Caco-2 (cell line): ENCODE measurements at regions not wholly inside any gene's neighbourhood (a gene's known extent, or its start where the extent isn't known, plus 50 kb on each side); places are given as distances from the start of the nearest gene placed in this dataset.

Experiments
- BruUV-seq: library from RNA; stranded (reverse); fragments of 400-500 nt; replicated peaks from 2 replicates; lab custom pipeline; 2021; lab: Mats Ljungman, UMichigan
- CTCF ChIA-PET: fragments of 300-600 bp; sonication (Branson Sonifier 250); formaldehyde crosslinking; loops from one replicate; lab custom pipeline; 2022; ENCODE audit warnings: antibody characterized with exemption; lab: Charles Lee
- POLR2A ChIA-PET: fragments of 300-600 bp; sonication (Branson Sonifier 250); formaldehyde crosslinking; loops from one replicate; lab custom pipeline; 2022; ENCODE audit warnings: antibody characterized with exemption; lab: Charles Lee
- DNase-seq, 2 experiments: peaks; one replicate each; pipeline versions ENCODE4 v3.0.0 to v3.0.0-alpha.2; 2020 to 2022
- H3K27me3 ChIP-seq: replicated peaks from 2 replicates; pipeline ENCODE4 v1.6.0; 2011; ENCODE audit warnings: low read length; ENCODE audit not compliant: control insufficient read depth, insufficient read depth
- H3K36me3 ChIP-seq: 2 replicates; pipeline ENCODE4 v1.5.1; 2011; ENCODE audit warnings: low read length; ENCODE audit not compliant: control insufficient read depth, insufficient read depth
- H3K4me1 ChIP-seq: fragments of 250-450 bp; sonication (Bioruptor Pico); 2 replicates; pipeline ENCODE4 v1.5.1; 2020; ENCODE audit warnings: mild to moderate bottlenecking
- H3K4me3 ChIP-seq: 2 replicates; pipeline ENCODE4 v1.5.1; 2011; ENCODE audit warnings: low read depth, mild to moderate bottlenecking, control low read depth, low read length
- H3K9me3 ChIP-seq: fragments of 250-450 bp; sonication (Bioruptor Pico); 2 replicates; pipeline ENCODE4 v1.5.1; 2020; ENCODE audit warnings: mild to moderate bottlenecking, moderate library complexity
- H3K27ac Mint-ChIP-seq: one replicate; pipeline ENCODE4 v1.8.0; 2022; ENCODE audit warnings: mixed read lengths; ENCODE audit not compliant: unreplicated experiment
- H3K27me3 Mint-ChIP-seq: one replicate; pipeline ENCODE4 v1.8.0; 2022; ENCODE audit warnings: mixed read lengths; ENCODE audit not compliant: insufficient read depth, unreplicated experiment
- H3K36me3 Mint-ChIP-seq: one replicate; pipeline ENCODE4 v1.8.0; 2022; ENCODE audit warnings: mild to moderate bottlenecking, mixed read lengths; ENCODE audit not compliant: insufficient read depth, unreplicated experiment
- H3K4me1 Mint-ChIP-seq: one replicate; pipeline ENCODE4 v1.8.0; 2022; ENCODE audit warnings: low read depth, mixed read lengths; ENCODE audit not compliant: unreplicated experiment
- H3K4me3 Mint-ChIP-seq: one replicate; pipeline ENCODE4 v1.8.0; 2022; ENCODE audit warnings: mild to moderate bottlenecking, moderate library complexity, mixed read lengths; ENCODE audit not compliant: unreplicated experiment
- H3K9me3 Mint-ChIP-seq: one replicate; pipeline ENCODE4 v1.8.0; 2022; ENCODE audit warnings: mixed read lengths; ENCODE audit not compliant: unreplicated experiment
- intact Hi-C: fragments of 100-400 bp; cut with micrococcal nuclease; formaldehyde crosslinking; loops from one replicate; pipeline ENCODE4 v1.10.0; 2022; ENCODE audit not compliant: unreplicated experiment
- TF ChIP-seq, protein P1 (sequence below), 2 experiments: fragments of 200-600 bp in 1 of 2; IDR thresholded peaks; 1 replicate in 1 of 2; 2 replicates in 1 of 2; pipeline versions ENCODE4 v1.5.1 to v1.8.0; 2011 to 2022; ENCODE audit warnings: antibody characterized with exemption in 1 of 2, control low read depth in 1 of 2, inconsistent platforms in 1 of 2, low read depth in 1 of 2, low read length in 1 of 2, mild to moderate bottlenecking in 1 of 2, moderate library complexity in 1 of 2; ENCODE audit not compliant: insufficient read depth in 1 of 2, severe bottlenecking in 1 of 2, unreplicated experiment in 1 of 2

DNA sequence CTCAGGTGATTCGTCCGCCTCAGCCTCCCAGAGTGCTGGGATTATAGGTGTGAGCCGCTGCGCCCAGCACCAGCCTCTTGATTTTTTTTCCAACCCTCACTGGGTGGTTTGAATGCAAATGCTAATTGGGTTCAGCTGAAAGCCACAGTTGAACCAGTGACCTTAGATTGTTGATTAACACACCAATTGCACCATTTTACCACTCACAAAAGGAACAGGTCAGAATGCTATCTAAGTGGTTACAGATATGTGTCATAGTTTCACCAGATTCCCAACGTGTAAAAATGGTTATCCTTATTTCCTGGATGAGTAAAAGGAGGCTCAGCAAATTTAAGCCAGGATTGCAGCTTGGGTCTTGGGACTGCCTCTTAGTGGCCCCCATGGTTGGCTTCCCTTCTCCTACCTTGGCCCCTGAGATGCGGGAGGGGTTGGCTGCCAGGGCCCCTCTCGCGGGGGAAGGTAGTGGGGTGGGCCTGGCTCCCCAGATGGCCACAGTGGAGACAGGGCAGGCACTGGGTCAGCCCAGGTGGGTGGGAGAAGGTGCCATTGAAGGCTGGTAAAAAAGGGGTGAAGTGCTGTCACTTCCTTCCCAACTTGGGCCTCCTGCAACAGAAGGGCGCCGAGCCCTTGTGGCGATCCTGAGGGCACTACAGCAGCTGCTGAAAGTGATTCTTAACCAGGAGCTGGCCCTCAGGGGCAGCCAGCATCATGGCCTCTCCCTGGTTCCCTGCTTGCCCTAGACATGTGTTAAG, 164.9 kb upstream of the HAAO start:
- peaks cover 51% of the 10 kb centered on the region for H3K4me1 ChIP-seq
- H3K4me3 Mint-ChIP-seq = no peak overlapping the region
- H3K4me3 ChIP-seq = no peak overlapping the region
- no peaks in the 10 kb centered on the region for H3K27me3 Mint-ChIP-seq
- H3K9me3 Mint-ChIP-seq = no peaks in the 10 kb centered on the region
- DNase-seq = peak; percentile 50 to 71
- no peak overlapping the region for H3K27ac Mint-ChIP-seq
- no TSS peak for BruUV-seq
- intact Hi-C loops = loop anchor here (1.0 kb wide), 2 partner anchors 17 to 42 kb away; no protein-coding TSS in a partner anchor
- POLR2A ChIA-PET = interaction anchor here (1.2 kb wide), 1 partner anchor 17 kb away, joined by 3 read pairs; no protein-coding TSS in a partner anchor
- CTCF ChIA-PET = interaction anchor here (1.0 kb wide), 1 partner anchor 21 kb away, joined by 3 read pairs; no protein-coding TSS in a partner anchor
- TF ChIP-seq, protein P1, sequence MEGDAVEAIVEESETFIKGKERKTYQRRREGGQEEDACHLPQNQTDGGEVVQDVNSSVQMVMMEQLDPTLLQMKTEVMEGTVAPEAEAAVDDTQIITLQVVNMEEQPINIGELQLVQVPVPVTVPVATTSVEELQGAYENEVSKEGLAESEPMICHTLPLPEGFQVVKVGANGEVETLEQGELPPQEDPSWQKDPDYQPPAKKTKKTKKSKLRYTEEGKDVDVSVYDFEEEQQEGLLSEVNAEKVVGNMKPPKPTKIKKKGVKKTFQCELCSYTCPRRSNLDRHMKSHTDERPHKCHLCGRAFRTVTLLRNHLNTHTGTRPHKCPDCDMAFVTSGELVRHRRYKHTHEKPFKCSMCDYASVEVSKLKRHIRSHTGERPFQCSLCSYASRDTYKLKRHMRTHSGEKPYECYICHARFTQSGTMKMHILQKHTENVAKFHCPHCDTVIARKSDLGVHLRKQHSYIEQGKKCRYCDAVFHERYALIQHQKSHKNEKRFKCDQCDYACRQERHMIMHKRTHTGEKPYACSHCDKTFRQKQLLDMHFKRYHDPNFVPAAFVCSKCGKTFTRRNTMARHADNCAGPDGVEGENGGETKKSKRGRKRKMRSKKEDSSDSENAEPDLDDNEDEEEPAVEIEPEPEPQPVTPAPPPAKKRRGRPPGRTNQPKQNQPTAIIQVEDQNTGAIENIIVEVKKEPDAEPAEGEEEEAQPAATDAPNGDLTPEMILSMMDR (IDR thresholded peaks at IDR 0.05; ENCODE audit: insufficient read depth in 1 of 2, low read depth in 1 of 2, low read length in 1 of 2, severe bottlenecking in 1 of 2, unreplicated experiment in 1 of 2) = no peak
- peaks cover 4% of the 10 kb centered on the region for H3K36me3 Mint-ChIP-seq
- H3K4me1 Mint-ChIP-seq = peaks cover 19% of the 10 kb centered on the region
- H3K9me3 ChIP-seq = no peaks in the 10 kb centered on the region
- H3K27me3 ChIP-seq = no peaks in the 10 kb centered on the region
- H3K36me3 ChIP-seq = no peaks in the 10 kb centered on the region

DNA sequence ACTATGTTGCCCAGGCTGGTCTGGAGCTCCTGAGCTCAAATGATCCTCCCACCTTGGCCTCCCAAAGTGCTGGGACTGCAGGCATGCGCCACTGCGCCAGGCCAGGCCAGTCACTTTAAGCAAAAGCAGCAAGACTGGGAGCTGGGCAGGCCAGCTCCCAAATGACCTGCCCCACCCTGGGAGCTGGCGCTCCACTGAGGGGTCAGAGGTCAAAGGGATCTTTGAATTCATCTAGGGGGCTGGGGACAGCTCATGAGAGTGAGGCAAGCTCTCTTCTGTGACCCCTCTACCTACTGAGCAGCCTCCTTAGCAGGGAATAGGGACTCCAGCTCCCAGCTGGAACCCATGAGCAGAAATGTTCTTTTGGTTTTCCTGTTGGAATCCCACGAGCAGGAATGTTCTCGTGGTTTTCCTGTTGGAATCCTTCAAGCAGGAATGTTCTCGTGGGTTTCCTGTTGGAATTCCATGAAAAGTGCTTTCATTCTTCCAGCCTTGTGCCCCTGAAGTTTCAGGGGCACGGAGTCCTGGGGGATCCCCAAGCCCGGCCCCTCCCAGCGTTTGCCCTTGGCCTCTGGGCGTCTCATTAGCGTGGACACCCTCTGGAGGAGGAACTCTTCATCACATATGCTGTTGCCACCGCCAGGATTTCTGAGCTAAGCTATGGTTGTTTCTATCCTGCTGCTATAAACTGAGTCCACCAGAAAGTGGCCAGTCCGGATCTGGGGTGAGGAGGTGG, 162.0 kb upstream of the HAAO start:
- no TSS peak for BruUV-seq
- H3K27me3 ChIP-seq = no peaks in the 10 kb centered on the region
- ChIA-PET POLR2A (no interaction called here), CTCF (interaction anchor here (1.0 kb wide), 1 partner anchor 20 kb away, joined by 5 read pairs; no protein-coding TSS in a partner anchor)
- no peak overlapping the region for H3K4me3 ChIP-seq
- TF ChIP-seq, protein P1 (IDR thresholded peaks at IDR 0.05; ENCODE audit: insufficient read depth in 1 of 2, low read depth in 1 of 2, low read length in 1 of 2, severe bottlenecking in 1 of 2, unreplicated experiment in 1 of 2) = no peak
- H3K9me3 ChIP-seq = no peaks in the 10 kb centered on the region
- Mint-ChIP-seq H3K36me3 (peaks cover 4% of the 10 kb centered on the region), H3K4me3 (no peak overlapping the region), H3K27ac (no peak overlapping the region), H3K4me1 (peaks cover 40% of the 10 kb centered on the region), H3K27me3 (no peaks in the 10 kb centered on the region), H3K9me3 (no peaks in the 10 kb centered on the region)
- peaks cover 75% of the 10 kb centered on the region for H3K4me1 ChIP-seq
- no peak for DNase-seq
- H3K36me3 ChIP-seq = no peaks in the 10 kb centered on the region
- intact Hi-C loops = no loop called here

DNA sequence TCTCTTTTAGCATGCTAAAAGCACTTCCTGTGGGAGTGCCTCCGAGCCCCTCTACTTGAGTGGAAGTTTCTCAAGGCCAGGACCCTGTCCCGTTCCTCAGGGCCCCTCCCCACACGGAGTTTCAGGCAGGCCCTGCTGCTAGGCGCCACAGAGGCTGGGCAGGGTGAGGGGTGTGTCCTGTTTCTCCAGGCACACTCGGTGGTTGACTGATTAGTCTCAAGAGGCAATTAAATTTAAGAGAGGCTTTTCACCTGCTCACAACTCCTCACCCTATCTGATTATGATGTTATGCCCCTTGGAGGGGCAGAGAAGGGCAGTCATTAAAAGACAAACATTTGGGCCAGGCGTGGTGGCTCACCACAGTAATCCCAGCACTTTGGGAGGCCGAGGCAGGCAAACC, 160.8 kb upstream of the HAAO start:
- H3K36me3 Mint-ChIP-seq = peaks cover 4% of the 10 kb centered on the region
- TF ChIP-seq, protein P1 (IDR thresholded peaks at IDR 0.05; ENCODE audit: insufficient read depth in 1 of 2, low read depth in 1 of 2, low read length in 1 of 2, severe bottlenecking in 1 of 2, unreplicated experiment in 1 of 2) = no peak
- H3K9me3 Mint-ChIP-seq = no peaks in the 10 kb centered on the region
- no peak overlapping the region for H3K4me3 ChIP-seq
- no TSS peak for BruUV-seq
- H3K9me3 ChIP-seq = no peaks in the 10 kb centered on the region
- H3K36me3 ChIP-seq = no peaks in the 10 kb centered on the region
- H3K27me3 ChIP-seq = no peaks in the 10 kb centered on the region
- no peaks in the 10 kb centered on the region for H3K27me3 Mint-ChIP-seq
- peaks cover 49% of the 10 kb centered on the region for H3K4me1 Mint-ChIP-seq
- no peak for DNase-seq
- intact Hi-C loops = no loop called here
- no peak overlapping the region for H3K27ac Mint-ChIP-seq
- H3K4me1 ChIP-seq = peaks cover 77% of the 10 kb centered on the region
- ChIA-PET CTCF (interaction anchor here (0.6 kb wide), 1 partner anchor 23 kb away, joined by 4 read pairs; no protein-coding TSS in a partner anchor), POLR2A (no interaction called here)
- H3K4me3 Mint-ChIP-seq = no peak overlapping the region
